GM18861 (cell line): ENCODE measurements at regions not wholly inside any gene's neighbourhood (a gene's known extent, or its start where the extent isn't known, plus 50 kb on each side); places are given as distances from the start of the nearest gene placed in this dataset.

Source experiments
- ATAC-seq: cut with Tn5 transposase; IDR thresholded peaks from one replicate; pipeline ENCODE4 v1.9.1; 2021; ENCODE audit not compliant: unreplicated experiment

DNA sequence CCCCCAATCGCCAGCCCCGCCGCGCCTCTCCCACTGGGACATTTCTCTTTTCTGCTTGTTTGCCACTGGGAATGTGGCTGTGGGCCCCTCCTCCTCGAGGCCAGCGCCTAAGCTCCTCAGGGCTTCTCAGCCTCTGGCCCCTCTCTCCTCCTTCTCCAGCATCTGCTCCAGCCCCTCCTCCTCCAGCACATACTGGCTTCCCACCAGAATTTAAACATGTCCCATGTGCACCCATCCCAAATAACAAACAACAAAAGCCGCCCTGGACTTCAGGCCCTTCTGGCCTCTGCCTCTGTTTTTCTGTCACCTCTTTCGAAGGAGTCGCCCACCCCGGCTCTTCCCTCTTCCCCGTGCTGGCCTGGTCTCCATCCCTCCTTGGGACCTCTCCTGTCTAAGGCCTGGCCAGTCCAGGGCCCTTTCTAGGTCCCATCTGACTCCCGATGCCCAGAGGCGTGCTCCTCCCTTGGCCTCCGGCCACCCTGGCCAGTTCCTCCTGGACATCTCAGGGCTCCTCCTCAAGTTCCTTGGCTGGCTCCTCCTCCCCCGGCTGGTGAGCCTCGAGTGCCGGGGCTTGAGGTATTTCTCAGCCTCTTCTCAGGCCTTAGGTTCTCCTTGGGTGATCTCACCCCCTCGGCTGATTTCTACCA is 94.6 kb upstream of the SLC6A6 start:
- ATAC-seq, result no peak

DNA sequence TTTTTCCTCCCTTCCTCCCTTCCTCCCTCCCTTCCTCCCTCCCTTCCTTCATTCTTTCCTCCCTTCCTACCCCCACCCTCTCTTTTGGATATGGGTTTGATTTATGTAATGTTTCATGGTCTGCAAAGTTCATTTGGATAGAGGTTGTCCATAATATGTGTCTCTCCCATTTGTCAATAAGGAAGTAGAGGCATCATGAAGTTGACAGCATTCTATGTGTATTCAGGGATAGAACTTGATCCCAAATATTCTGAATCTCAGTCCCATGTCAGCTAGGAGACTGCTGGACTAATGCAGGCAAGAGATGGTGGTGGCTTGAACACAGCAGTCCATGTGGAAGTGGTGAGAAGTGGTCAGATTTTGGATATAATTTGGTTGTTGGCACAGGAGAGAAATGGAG is 90.7 kb upstream of the SLC6A6 start:
- no peak for ATAC-seq

DNA sequence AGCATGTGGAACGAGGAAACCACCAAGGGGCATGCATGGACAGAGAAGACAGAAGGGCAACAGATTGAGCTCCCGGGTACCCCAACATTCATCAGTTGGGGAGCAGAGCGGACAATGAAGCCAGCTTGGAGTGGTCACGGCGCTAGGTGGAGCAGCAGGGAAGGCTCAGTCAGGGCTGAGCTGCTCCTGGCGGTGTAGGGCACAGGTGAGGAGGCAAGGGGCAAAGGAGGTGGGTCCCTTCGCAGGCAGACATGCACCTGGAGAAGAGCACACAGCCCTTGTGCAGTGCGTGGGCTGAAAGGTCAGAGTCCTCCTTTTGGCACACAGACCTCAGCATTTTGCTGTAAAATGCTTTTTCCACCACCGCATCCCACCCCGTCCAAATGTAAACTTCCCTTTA is 90.0 kb upstream of the SLC6A6 start:
- no peak for ATAC-seq

DNA sequence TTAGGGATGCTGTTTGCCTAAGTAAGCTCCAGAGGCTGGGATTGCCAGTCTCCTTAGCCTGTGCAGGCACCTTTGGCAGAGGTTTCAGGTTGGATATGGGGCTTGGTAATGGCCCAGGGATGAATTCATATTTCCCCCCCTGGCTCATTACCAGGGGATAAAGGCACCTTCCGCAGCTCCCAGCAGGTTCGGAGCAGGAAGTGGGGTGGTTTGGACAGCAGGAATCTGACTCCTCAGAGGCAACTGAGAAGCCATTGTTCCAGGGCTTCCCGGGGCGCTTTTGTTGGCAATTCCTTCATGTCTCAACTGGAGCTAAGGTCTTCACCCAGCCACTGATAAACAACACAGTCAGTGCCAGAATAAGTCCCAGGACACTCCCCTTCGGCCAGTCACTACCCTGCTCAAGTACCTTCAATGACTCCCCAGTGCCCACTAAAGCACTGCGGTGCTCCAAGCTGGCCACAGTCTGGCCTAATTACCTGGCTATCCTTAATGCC is 85.3 kb upstream of the SLC6A6 start:
- ATAC-seq, result no peak

DNA sequence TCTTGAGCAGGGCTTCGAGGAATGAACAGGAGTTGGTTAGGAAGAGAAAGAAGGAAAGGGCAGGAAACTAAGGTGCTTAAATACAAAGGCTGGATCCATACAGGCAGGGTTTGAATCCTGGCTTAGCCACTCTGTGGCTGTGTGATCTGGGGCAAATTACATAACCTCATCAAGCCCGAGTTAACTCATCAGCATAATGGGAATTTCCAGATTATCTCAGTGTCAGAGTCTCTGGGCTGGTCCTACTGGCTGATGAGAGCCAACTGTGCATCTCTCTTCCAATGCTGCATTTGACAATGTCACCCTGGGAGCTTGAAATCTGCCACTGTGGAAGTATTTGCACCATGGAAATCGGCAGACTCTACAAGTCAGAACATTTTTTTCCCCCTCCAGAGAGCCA is 83.8 kb upstream of the SLC6A6 start:
- ATAC-seq, result no peak

DNA sequence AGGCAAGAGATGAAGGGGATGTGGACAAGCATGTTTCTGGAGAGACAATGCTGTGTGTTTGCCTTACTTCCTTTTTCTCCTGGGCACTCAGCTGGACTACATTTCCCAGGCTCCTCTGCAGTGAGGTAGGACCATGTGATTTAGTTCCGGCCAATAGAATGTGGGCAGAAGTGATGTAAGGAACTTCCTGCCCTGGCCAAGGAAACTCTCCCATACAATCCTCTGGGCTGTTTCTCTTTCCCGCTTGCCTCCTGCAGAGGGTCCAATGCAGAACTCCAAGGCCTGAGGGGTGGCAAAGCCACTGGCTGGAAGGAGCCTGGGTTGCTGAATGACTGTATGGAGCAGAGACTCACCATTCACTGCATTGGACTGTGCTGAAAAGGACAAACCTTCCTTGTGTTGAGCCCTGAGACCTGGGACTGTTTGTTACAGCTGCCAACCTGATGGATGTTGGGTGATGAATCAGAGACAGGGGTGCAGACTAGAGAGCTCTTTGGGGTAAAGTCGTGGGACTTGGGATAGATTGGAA is 82.7 kb upstream of the SLC6A6 start:
- peak; percentile 91 for ATAC-seq

DNA sequence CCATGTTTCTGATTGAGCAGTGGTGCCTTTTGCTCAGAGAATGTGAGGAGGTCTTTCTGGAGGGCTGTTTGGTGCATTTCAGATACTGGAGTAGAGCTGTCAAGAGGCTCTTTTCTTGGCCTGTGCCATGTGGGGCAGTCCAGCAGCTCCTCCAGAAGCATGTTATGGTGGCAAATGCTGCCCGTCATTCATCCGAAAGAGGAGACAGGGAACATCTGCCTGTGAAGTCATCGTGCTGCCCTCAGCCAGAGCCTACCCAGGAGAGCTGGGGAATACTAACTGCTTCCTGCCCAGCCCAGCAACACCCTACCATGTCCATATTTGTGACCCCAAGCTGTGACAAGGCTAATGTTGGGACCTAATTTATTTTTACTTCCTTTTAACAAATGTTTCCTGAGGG is 82.2 kb upstream of the SLC6A6 start:
- no peak for ATAC-seq

DNA sequence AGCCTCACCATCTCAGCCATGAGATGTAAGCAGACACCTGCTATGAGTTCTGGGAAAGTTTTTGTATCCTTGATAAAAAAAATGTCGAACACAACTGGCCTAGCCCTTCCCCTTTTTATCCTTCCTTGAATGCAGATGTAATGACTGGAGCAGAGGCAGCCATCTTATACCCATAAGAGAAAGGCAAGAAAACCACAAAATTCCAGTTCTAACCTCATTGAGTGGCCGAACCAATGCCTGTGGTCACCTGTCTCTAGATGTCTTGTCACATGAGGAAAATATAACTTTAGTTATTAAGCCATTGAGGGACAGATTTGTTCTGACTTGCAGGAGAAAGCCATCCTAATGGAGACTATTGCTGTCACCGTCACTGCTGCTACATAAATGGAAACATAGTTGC is 80.4 kb upstream of the SLC6A6 start:
- ATAC-seq, result no peak

DNA sequence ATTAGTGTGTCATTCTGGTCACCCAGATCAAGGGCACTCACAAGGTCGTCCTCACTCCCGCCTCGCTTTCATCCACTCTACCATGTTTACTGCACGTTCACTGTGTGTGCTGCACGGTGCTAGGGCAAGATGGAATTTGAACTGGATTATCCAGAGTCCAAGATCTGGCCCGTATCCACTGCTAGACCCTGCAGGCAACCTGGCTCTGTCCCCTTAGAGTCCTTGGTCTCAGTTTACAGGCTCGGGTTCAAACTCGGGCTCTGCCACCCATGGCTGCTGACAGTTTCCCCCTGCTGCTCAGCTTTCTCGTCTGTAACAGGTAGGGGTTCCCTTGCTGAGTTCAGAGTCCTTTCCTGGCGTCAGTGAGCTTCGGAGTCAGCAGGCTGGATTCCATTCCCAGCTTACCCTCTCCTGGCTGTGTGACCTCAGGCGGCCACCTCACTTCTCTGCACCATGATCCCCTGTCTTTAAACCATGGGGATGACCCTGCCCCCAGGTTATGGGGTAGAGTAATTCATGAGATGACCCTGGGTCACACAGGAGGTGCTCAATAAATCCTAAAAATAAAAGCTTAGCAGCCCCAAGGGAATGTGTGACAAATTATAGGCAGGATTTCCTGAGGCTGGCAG is 79.6 kb upstream of the SLC6A6 start:
- ATAC-seq, result no peak

DNA sequence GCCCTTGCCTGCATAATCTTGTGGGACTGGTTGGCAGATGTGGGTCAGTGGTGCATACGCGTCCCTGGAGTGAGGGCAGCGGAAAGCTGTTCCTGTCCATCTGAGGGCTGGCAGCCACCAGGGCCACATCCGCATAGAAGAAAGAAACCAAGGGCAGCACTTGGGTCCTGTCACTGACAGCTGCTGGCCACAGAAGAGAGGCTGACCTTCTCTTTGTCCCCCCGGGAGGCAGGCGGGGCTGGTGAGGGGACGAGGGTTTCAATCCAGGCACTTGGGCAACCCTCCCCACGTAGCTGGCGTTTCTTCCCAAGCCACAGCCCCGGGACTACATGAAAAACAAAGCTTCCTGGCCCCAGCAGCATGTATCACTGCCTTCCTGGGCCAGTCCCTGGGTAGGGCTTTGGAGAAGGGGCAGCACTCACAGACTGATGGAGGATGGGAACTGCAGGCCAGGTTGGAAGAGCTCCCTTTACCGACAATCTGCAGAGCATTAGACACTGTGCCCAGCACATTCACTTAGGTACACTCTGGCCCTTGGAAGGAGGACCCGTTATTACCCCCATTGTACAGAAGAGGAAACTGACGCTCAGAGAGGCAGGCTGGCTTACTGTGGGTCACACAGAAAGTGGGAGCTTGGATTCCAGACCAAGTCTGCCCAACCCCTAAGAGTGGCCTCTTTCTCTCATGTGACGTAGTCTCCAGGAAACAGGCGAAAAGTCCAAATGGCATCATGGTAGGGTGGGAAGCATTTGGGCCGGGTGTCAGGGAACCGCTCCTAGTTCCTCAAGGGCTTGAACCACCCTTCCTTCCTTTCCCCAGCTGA is 78.8 kb upstream of the SLC6A6 start:
- no peak for ATAC-seq

DNA sequence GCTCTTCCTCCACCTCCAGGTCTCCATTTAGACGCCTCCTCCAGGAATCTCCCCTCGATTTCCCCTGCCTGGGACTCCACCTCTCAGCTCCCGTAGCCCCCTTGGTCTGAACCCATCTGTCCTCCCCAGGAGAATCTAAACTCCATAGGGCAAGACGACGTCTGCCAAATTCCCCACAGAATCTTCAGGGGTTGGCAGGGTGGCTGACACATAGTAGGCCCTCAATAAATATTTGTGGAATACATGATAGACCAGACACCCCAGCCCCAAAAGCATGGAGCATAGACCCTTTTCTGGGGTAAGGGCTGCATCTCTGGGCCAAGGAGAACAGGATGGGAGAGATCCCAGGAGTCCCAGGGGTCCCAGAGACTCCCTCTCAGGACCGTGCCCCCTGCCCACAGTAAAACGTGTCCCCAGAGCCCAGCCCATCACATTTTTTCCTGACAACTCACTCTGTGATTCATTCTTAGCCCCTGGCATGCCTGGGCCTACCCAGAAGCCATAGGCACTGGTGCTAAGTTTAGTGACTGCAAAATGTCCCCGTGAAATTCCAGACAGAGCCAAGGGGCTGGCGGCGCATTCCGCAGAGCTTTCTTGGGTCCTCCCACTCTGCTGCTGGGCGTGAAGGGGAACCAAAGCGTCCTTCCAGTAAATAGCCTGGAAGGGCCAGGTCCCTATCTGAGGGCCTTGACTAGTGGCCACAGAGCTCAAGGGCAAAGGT is 78.0 kb upstream of the SLC6A6 start:
- no peak for ATAC-seq

DNA sequence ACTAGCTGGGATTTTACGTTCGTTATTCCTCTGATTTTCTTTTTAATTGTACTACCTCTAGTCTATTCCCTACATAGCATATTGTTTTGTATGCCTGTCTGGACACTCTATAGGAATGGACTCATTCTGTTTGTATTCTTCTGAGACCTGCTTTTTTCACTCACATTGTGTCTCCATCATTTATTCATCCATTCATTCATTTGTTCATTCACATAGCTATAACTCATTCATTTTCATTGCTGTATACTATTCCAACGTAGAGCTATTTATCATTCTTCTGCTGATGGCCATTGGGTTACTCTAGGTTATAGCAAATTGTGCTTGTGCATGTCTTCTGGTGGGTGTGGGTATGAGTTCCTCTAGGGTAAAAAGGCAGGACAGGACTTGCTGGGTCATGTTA is 74.0 kb upstream of the SLC6A6 start:
- ATAC-seq, result no peak

DNA sequence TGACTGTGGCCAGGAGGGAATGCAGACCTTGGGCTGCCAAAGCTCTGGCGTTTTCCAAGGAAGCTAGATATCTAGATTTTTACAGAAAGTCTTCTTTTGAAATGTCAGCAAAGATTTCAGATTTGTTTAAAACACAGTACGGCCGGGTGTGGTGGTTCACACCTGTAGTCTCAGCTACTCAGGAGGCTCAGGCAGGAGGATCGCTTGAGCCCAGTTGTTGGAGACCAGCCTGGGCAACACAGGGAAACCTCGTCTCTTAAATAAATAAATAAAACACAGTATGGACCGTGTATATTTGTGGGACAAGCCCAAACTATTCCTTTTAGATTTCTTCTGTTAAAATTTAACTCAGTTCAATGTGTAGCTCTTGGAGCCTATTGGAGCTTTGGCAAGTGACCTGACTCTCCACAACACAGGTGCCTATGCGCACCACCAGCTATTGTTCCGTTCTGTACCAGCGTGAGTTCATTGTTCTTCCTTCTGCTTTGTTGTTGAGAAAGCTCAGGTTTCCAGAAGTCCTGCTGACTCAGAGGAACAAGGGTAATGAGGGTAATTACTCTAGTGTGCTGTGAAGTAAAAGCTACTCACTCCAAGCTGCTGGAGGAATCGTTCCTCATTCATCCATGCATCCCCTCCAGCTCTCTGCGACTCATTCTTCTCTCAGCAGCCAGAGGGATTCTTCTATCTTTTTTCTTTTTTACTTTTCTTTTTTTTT is 73.1 kb upstream of the SLC6A6 start:
- no peak for ATAC-seq

DNA sequence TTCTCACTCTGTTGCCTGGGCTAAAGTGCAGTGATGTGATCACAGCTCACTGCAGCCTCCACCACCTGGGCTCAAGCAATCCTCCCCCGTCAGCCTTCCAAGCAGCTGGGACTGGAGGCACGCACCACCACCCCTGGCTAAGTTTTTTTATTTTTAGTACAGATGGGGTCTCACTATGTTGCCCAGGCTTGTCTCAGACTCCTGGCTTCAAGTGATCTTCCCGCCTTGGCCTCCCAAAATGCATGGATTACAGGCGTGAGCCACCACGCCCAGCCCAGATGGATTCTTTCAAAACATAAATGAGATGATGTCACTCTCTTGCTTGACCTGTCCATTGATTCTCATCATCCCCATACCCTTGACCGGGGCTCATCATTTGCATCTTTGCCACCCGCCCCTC is 72.6 kb upstream of the SLC6A6 start:
- ATAC-seq, result no peak

DNA sequence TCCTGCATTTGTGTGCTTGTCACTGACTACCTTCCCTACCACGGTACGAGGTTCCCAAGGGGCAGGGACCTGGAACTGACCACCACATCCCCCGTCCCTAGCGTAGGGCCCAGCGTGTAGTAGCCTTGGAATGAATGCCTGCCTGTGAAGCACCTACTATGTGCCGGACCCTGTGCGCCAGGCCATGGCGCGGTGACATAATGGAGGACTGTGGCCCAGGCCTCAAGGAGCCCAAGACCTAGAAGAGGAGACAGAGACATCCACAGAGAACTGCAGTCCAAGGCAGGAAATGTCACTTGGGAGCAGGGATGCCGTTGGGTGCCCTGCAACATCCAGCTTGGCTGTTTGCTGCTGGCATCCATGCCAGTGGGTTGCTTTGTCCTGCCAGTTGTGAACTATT is 71.9 kb upstream of the SLC6A6 start:
- ATAC-seq, result no peak

DNA sequence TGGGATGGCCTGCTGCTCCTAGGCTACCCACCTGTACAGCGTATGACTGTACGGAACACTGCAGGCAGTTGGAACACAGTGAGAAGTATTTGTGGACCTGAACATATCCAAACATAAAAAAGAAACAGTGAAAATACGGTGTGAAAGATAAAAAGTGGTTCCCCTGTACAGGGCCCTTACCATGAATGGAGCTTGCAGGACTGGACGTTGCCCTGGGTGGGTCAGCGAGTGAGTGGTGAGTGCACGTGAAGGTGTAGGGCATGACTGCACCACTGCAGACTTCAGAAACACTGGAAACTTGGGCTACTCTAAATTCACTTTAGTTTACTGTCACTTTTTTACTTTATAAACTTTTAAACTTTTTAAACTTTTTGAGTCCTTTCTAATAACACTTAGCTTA is 71.2 kb upstream of the SLC6A6 start:
- ATAC-seq, result no peak

DNA sequence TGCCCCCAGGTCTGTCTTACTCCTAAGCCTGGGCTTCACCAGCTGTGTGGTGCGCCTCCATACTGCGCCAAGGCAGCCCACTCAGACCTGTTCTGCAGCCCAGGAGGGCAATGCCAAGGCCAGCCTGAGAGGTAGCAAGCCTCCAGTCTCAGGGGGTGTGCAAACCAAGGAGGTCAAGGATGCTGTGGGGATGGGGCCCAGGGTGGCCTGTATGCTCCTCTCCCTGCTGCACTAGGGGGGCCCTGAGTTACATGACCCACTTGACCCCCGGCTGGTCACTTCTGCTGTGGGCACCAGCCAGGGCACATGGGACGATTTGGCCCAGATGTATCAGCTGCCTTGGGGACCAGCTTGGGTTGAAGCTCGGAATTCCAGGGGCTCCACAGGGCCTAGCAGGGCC is 70.0 kb upstream of the SLC6A6 start:
- no peak for ATAC-seq

DNA sequence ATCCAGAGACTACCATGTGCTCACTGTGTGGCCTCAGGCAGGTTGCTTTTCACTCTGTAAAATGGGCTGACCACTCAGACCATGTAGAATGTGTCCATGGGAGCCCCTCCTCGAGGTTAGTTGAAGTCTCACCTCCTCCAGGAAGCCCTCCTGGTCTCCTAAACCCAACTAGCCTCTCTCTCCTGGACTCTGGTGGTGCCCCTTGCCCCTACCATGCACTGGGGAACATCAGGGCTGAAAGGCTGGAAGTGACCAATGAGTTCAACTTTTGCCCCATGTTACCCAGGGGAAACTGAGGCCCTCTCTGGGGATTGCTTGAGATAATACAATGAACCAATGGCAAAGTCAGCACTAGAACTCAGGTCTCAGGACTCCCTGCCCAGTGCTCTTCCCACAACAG is 69.2 kb upstream of the SLC6A6 start:
- ATAC-seq, result no peak

DNA sequence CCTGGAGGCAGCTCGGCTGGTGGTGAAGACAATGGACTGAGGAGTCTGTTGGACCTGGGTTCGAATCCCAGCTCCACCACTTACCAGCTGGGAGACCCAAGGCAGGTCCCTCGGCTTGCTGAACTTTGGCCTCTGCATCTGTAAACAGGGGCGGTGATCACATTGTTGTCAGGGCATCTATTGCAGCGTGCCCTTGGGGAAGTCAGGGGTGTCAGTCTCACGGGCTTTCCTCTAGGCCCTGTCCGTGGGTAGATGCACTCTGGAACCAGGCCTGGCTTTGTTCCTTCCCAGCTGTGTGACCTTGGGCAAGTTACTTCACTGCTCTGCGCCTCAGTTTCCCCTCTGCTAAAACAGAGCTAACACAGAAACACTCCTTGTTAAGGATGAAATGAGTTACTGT is 68.8 kb upstream of the SLC6A6 start:
- no peak for ATAC-seq

DNA sequence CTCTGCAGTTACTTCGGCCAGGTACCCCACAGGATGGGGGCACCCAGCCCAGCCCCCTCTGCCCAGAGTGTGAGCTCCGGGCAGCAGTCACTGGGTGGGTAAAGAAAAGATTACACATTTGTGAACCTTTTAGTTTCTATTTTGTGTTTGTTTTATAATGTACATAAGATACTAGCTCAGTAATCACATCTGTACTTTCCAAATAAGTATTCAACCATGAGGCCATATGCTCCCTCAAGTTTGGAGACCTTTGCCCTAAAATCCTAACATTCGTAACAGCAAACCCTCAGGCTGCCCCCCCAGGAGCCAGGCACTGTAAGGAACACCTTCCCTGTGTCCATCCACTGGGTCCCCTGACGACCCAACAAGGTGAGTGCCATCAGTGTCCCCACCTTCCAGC is 68.3 kb upstream of the SLC6A6 start:
- no peak for ATAC-seq

DNA sequence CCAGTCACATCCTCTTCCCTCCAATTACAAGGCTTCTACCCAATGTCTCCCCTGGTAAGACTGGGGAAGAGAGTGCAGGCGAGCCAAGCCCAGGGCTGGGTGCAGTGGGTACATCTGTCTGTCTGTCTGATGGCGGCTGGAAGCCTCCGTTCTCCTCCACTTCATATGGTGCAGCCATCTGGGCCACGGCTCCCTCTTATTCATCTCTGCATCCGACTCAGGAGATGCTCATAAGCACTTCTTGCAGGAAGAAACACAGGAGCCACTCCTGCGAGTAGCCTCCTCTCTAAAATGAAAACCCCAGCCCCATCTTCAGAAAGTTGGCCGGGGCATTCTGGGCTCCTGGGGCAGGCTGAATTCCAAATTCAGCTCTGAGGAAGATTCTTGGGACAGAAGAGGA is 67.5 kb upstream of the SLC6A6 start:
- ATAC-seq, result no peak
